ENCODE measurements at regions not wholly inside any gene's neighbourhood (a gene's known extent, or its start where the extent isn't known, plus 50 kb on each side); places are given as distances from the start of the nearest gene placed in this dataset.

- no peak overlapping the region for H3K4me3 Mint-ChIP-seq
- Histone ChIP-seq H3K4me3 (ENCODE audit: low read length) (no peak overlapping the region), H3K4me1 (ENCODE audit: control insufficient read depth in 2 of 2, insufficient read depth in 2 of 2, low read length in 2 of 2) (no peaks in the 10 kb centered on the region), H3K27me3 (ENCODE audit: control insufficient read depth in 2 of 2, insufficient read depth in 2 of 2, low read length in 2 of 2) (no peaks in the 10 kb centered on the region), H3K27ac (ENCODE audit: low read depth, low read length) (no peak overlapping the region), H3K36me3 (ENCODE audit: control insufficient read depth in 2 of 3, insufficient read depth in 3 of 3, low read length in 3 of 3) (no peaks in the 10 kb centered on the region), H3K9me3 (ENCODE audit: control insufficient read depth in 2 of 3, low read length in 3 of 3) (no peaks in the 10 kb centered on the region)
- peaks cover 2 to 17% (median 12%) of the 10 kb centered on the region in 5 donors for H3K27me3 Mint-ChIP-seq
- no peak for ATAC-seq
- no peaks in the 10 kb centered on the region for H3K9me3 Mint-ChIP-seq
- ChIA-PET POLR2A (no interaction called here), CTCF (no interaction called here)
- H3K4me1 Mint-ChIP-seq: no peaks in the 10 kb centered on the region
- H3K27ac Mint-ChIP-seq: no peak overlapping the region
- intact Hi-C loops (cut with micrococcal nuclease): no loop called here
- no peaks in the 10 kb centered on the region for H3K36me3 Mint-ChIP-seq
- no peak for DNase-seq
Measured at GRCh38 chr4:3708103-3708510, 58.1 kb upstream of the ADRA2C start.

- H3K9me3 Mint-ChIP-seq: no peaks in the 10 kb centered on the region
- no peak for ATAC-seq
- no peaks in the 10 kb centered on the region for H3K9me3 ChIP-seq (ENCODE audit: control insufficient read depth in 2 of 3, low read length in 3 of 3)
- no peaks in the 10 kb centered on the region for H3K36me3 Mint-ChIP-seq
- H3K4me1 Mint-ChIP-seq: no peaks in the 10 kb centered on the region
- H3K27ac Mint-ChIP-seq: no peak overlapping the region
- DNase-seq: no peak
- no peaks in the 10 kb centered on the region for H3K36me3 ChIP-seq (ENCODE audit: control insufficient read depth in 2 of 3, insufficient read depth in 3 of 3, low read length in 3 of 3)
- H3K4me3 ChIP-seq (ENCODE audit: low read length): no peak overlapping the region
- ChIA-PET POLR2A (no interaction called here), CTCF (no interaction called here)
- H3K4me3 Mint-ChIP-seq: no peak overlapping the region
- H3K4me1 ChIP-seq (ENCODE audit: control insufficient read depth in 2 of 2, insufficient read depth in 2 of 2, low read length in 2 of 2): no peaks in the 10 kb centered on the region
- H3K27me3 Mint-ChIP-seq: peaks cover 2 to 19% (median 12%) of the 10 kb centered on the region in 5 donors
- intact Hi-C loops (cut with micrococcal nuclease): no loop called here
- H3K27me3 ChIP-seq (ENCODE audit: control insufficient read depth in 2 of 2, insufficient read depth in 2 of 2, low read length in 2 of 2): no peaks in the 10 kb centered on the region
- H3K27ac ChIP-seq (ENCODE audit: low read depth, low read length): no peak overlapping the region
Measured at GRCh38 chr4:3707423-3708102, 58.6 kb upstream of the ADRA2C start.

- Mint-ChIP-seq H3K27me3 (peaks cover 2 to 23% (median 12%) of the 10 kb centered on the region in 5 donors), H3K4me1 (no peaks in the 10 kb centered on the region), H3K27ac (no peak overlapping the region), H3K36me3 (no peaks in the 10 kb centered on the region), H3K9me3 (no peaks in the 10 kb centered on the region), H3K4me3 (no peak overlapping the region)
- intact Hi-C loops (cut with micrococcal nuclease): no loop called here
- ChIA-PET CTCF (no interaction called here), POLR2A (no interaction called here)
- H3K36me3 ChIP-seq (ENCODE audit: control insufficient read depth in 2 of 3, insufficient read depth in 3 of 3, low read length in 3 of 3): no peaks in the 10 kb centered on the region
- no peaks in the 10 kb centered on the region for H3K4me1 ChIP-seq (ENCODE audit: control insufficient read depth in 2 of 2, insufficient read depth in 2 of 2, low read length in 2 of 2)
- H3K9me3 ChIP-seq (ENCODE audit: control insufficient read depth in 2 of 3, low read length in 3 of 3): no peaks in the 10 kb centered on the region
- no peak overlapping the region for H3K27ac ChIP-seq (ENCODE audit: low read depth, low read length)
- DNase-seq (no peak), ATAC-seq (no peak)
- H3K4me3 ChIP-seq (ENCODE audit: low read length): no peak overlapping the region
- no peaks in the 10 kb centered on the region for H3K27me3 ChIP-seq (ENCODE audit: control insufficient read depth in 2 of 2, insufficient read depth in 2 of 2, low read length in 2 of 2)
Measured at GRCh38 chr4:3706565-3707422, 59.4 kb upstream of the ADRA2C start.

GRCh38 chr4:3706111-3706511 lies 60.1 kb upstream of the ADRA2C start:
- no peak overlapping the region for H3K27ac ChIP-seq (ENCODE audit: low read depth, low read length)
- H3K4me1 ChIP-seq (ENCODE audit: control insufficient read depth in 2 of 2, insufficient read depth in 2 of 2, low read length in 2 of 2): no peaks in the 10 kb centered on the region
- intact Hi-C loops (cut with micrococcal nuclease): no loop called here
- Mint-ChIP-seq H3K36me3 (no peaks in the 10 kb centered on the region), H3K27ac (no peak overlapping the region), H3K4me1 (no peaks in the 10 kb centered on the region), H3K27me3 (peaks cover 2 to 23% (median 12%) of the 10 kb centered on the region in 5 donors), H3K4me3 (no peak overlapping the region), H3K9me3 (no peaks in the 10 kb centered on the region)
- no peak for ATAC-seq
- DNase-seq: no peak
- no peaks in the 10 kb centered on the region for H3K36me3 ChIP-seq (ENCODE audit: control insufficient read depth in 2 of 3, insufficient read depth in 3 of 3, low read length in 3 of 3)
- no peak overlapping the region for H3K4me3 ChIP-seq (ENCODE audit: low read length)
- CTCF ChIA-PET: no interaction called here
- H3K9me3 ChIP-seq (ENCODE audit: control insufficient read depth in 2 of 3, low read length in 3 of 3): no peaks in the 10 kb centered on the region
- H3K27me3 ChIP-seq (ENCODE audit: control insufficient read depth in 2 of 2, insufficient read depth in 2 of 2, low read length in 2 of 2): no peaks in the 10 kb centered on the region
- POLR2A ChIA-PET: no interaction called here

- Mint-ChIP-seq H3K36me3 (no peaks in the 10 kb centered on the region), H3K9me3 (no peaks in the 10 kb centered on the region), H3K4me1 (no peaks in the 10 kb centered on the region), H3K27me3 (peaks cover 2 to 23% (median 16%) of the 10 kb centered on the region in 5 donors), H3K4me3 (no peak overlapping the region), H3K27ac (no peak overlapping the region)
- no peak overlapping the region for H3K4me3 ChIP-seq (ENCODE audit: low read length)
- ATAC-seq (no peak), DNase-seq (no peak)
- H3K27me3 ChIP-seq (ENCODE audit: control insufficient read depth in 2 of 2, insufficient read depth in 2 of 2, low read length in 2 of 2): no peaks in the 10 kb centered on the region
- no peaks in the 10 kb centered on the region for H3K4me1 ChIP-seq (ENCODE audit: control insufficient read depth in 2 of 2, insufficient read depth in 2 of 2, low read length in 2 of 2)
- no peak overlapping the region for H3K27ac ChIP-seq (ENCODE audit: low read depth, low read length)
- intact Hi-C loops (cut with micrococcal nuclease): no loop called here
- H3K36me3 ChIP-seq (ENCODE audit: control insufficient read depth in 2 of 3, insufficient read depth in 3 of 3, low read length in 3 of 3): no peaks in the 10 kb centered on the region
- no peaks in the 10 kb centered on the region for H3K9me3 ChIP-seq (ENCODE audit: control insufficient read depth in 2 of 3, low read length in 3 of 3)
- POLR2A ChIA-PET: no interaction called here
- CTCF ChIA-PET: no interaction called here
Measured at GRCh38 chr4:3705236-3705987, 60.8 kb upstream of the ADRA2C start.

- Histone ChIP-seq H3K9me3 (ENCODE audit: control insufficient read depth in 2 of 3, low read length in 3 of 3) (no peaks in the 10 kb centered on the region), H3K27me3 (ENCODE audit: control insufficient read depth in 2 of 2, insufficient read depth in 2 of 2, low read length in 2 of 2) (no peaks in the 10 kb centered on the region), H3K4me1 (ENCODE audit: control insufficient read depth in 2 of 2, insufficient read depth in 2 of 2, low read length in 2 of 2) (no peaks in the 10 kb centered on the region), H3K4me3 (ENCODE audit: low read length) (no peak overlapping the region), H3K27ac (ENCODE audit: low read depth, low read length) (no peak overlapping the region), H3K36me3 (ENCODE audit: control insufficient read depth in 2 of 3, insufficient read depth in 3 of 3, low read length in 3 of 3) (no peaks in the 10 kb centered on the region)
- ATAC-seq (no peak), DNase-seq (no peak)
- intact Hi-C loops (cut with micrococcal nuclease): no loop called here
- POLR2A ChIA-PET: no interaction called here
- Mint-ChIP-seq H3K36me3 (no peaks in the 10 kb centered on the region), H3K27me3 (peaks cover 2 to 27% (median 18%) of the 10 kb centered on the region in 5 donors), H3K4me3 (no peak overlapping the region), H3K27ac (no peak overlapping the region), H3K9me3 (no peaks in the 10 kb centered on the region), H3K4me1 (no peaks in the 10 kb centered on the region)
- CTCF ChIA-PET: no interaction called here
Measured at GRCh38 chr4:3704669-3705068, 61.5 kb upstream of the ADRA2C start.

Measured in naive thymus-derived CD4-positive, alpha-beta T cell (primary cell).